ENCODE measurements at regions not wholly inside any gene's neighbourhood (a gene's known extent, or its start where the extent isn't known, plus 50 kb on each side); places are given as distances from the start of the nearest gene placed in this dataset.

DNA sequence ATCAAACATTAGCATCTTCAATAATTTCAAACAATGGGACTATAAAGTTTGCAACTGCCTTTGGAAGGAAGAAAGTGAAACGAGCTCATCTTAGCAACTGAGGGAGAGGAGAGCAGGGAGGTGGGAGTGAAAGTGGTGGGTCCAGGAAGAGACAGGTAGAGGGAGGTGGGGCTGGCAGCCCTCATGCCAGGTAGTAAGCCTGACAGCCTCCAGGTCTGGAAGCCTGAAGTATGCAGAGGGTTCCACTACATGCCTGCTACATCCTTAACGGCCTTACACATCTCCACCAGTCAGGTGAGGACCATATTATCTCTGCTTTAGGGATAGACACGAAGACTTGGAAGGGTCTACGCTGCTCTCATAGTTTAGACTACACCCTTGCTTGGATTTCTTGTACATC lies 201.1 kb upstream of the TWIST2 start:
- no peak overlapping the region for H3K4me3 ChIP-seq (replicated peaks in 1 of 2; ENCODE audit: low read depth in 2 of 2, low read length in 2 of 2)
- no peak for DNase-seq (ENCODE audit: low read depth in 2 of 2)
- TF ChIP-seq, protein P1, sequence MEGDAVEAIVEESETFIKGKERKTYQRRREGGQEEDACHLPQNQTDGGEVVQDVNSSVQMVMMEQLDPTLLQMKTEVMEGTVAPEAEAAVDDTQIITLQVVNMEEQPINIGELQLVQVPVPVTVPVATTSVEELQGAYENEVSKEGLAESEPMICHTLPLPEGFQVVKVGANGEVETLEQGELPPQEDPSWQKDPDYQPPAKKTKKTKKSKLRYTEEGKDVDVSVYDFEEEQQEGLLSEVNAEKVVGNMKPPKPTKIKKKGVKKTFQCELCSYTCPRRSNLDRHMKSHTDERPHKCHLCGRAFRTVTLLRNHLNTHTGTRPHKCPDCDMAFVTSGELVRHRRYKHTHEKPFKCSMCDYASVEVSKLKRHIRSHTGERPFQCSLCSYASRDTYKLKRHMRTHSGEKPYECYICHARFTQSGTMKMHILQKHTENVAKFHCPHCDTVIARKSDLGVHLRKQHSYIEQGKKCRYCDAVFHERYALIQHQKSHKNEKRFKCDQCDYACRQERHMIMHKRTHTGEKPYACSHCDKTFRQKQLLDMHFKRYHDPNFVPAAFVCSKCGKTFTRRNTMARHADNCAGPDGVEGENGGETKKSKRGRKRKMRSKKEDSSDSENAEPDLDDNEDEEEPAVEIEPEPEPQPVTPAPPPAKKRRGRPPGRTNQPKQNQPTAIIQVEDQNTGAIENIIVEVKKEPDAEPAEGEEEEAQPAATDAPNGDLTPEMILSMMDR (IDR thresholded peaks at IDR 0.05; ENCODE audit: low read depth, low read length): no peak

DNA sequence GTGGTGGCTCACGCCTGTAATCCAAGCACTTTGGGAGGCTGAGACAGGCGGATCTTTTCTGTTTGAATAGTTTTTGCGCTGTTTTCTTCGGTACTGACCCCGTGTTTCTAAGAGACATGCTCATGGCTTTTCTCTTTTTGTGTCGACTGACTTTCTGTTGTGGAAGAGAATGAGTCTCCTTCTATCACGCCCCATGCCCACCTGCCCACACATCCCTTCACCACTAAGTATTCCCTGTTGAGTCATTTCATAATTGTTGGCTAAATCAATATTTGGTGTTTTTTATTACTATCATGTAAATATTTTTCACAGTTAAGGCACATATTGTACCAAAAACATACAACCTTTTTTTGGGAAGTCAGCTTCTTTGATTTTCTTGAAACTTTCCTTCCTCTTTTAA lies 198.8 kb upstream of the TWIST2 start:
- DNase-seq (ENCODE audit: low read depth in 2 of 2): no peak
- TF ChIP-seq, protein P1 (IDR thresholded peaks at IDR 0.05; ENCODE audit: low read depth, low read length): no peak
- H3K4me3 ChIP-seq (replicated peaks in 1 of 2; ENCODE audit: low read depth in 2 of 2, low read length in 2 of 2): no peak overlapping the region

DNA sequence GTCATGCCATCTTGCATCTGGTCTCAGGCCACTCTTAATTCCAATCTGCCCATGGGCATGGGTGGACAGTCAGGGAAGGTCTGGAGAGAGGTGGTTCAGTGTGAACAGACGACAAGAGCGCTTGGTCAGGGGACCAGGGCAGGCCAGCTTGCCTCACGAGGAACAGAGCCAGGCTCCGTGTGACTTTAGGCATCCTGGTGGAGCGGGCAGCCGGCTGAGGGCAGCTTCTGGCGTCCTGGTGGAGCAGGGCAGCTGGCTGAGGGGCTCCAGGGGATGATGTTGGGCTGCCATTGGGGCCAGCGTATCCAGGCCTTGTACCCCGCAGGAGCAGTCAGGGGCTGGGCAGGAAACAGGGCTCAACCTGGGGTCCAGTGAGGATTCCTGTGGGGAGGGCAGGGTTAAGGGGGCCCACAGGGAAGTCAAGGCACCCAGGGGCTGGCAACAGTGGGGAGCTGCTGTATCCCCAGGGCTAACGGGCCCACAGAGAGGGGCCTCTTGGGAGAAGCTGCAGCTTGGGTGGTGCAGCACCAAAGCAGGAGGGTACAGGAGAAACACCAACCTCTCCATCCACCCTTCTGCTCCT lies 197.9 kb upstream of the TWIST2 start:
- no peak for DNase-seq (ENCODE audit: low read depth in 2 of 2)
- TF ChIP-seq, protein P1 (IDR thresholded peaks at IDR 0.05; ENCODE audit: low read depth, low read length): no peak
- no peak overlapping the region for H3K4me3 ChIP-seq (replicated peaks in 1 of 2; ENCODE audit: low read depth in 2 of 2, low read length in 2 of 2)

- TF ChIP-seq, protein P1 (IDR thresholded peaks at IDR 0.05; ENCODE audit: low read depth, low read length): no peak
- H3K4me3 ChIP-seq (replicated peaks in 1 of 2; ENCODE audit: low read depth in 2 of 2, low read length in 2 of 2): no peak overlapping the region
- DNase-seq (ENCODE audit: low read depth in 2 of 2): no peak
These were observed 197.3 kb upstream of the TWIST2 start for GRCh38 chr2:238650536-238650935.

DNA sequence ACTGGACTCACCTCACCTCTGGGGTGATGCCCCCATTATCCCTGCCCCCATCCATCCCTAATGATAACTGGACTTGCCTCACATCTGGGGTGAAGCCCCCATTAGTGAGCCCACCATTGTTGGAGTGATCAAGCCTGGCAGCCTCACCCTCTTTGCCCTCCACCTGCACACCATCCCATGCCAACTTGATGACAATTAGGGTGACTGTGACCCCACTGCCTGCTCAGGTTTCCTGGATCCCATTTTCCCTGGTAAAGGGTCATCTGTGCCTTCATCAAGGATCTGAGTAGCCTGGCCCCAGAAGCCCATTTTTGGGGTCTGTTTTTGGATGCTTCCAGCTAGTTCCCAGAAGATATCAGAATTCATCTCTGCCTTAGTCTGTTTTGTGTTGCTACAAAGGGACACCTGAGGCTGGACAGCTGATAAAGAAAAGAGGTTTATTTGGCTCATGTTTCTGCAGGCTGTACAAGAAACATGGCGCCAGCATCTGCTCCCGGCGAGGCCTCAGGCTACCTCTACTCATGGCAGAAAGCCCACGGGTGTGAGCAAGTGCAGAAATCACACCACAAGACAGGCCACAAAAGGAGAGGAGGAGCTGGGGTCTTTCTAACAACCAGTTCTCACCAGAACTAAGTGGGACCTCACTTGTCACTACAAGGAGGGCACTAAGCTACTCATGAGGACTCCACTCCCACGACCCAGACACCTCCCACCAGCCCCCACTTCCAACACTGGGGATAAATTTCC lies 196.4 kb upstream of the TWIST2 start:
- no peak overlapping the region for H3K4me3 ChIP-seq (replicated peaks in 1 of 2; ENCODE audit: low read depth in 2 of 2, low read length in 2 of 2)
- DNase-seq (ENCODE audit: low read depth in 2 of 2): no peak
- TF ChIP-seq, protein P1 (IDR thresholded peaks at IDR 0.05; ENCODE audit: low read depth, low read length): no peak

GRCh38 chr2:238652053-238652770 lies 195.7 kb upstream of the TWIST2 start:
- TF ChIP-seq, protein P1 (IDR thresholded peaks at IDR 0.05; ENCODE audit: low read depth, low read length): no peak
- no peak overlapping the region for H3K4me3 ChIP-seq (replicated peaks in 1 of 2; ENCODE audit: low read depth in 2 of 2, low read length in 2 of 2)
- DNase-seq (ENCODE audit: low read depth in 2 of 2): no peak
